ENCODE measurements at regions not wholly inside any gene's neighbourhood (a gene's known extent, or its start where the extent isn't known, plus 50 kb on each side); places are given as distances from the start of the nearest gene placed in this dataset.

DNA sequence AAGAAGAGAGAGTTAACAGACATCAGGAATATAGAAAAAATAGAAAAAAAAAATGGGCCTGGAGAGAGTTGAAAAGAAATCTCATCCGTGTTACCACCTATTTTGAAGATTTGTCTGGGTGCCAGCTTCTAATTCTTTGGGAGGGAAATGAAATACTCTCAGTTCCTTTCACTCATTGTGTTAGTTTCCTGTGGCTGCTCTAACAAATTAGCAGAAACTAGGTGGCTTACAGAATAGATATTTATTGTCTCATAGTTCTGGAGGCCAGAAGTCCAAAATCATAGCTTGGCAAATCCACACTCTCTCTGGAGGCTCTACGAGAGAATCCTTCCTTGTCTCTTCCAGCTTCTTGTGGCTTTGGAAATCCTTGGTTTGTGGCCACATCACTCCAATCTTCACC is 225.1 kb upstream of the BTBD3 start:
- TF ChIP-seq, protein P1, sequence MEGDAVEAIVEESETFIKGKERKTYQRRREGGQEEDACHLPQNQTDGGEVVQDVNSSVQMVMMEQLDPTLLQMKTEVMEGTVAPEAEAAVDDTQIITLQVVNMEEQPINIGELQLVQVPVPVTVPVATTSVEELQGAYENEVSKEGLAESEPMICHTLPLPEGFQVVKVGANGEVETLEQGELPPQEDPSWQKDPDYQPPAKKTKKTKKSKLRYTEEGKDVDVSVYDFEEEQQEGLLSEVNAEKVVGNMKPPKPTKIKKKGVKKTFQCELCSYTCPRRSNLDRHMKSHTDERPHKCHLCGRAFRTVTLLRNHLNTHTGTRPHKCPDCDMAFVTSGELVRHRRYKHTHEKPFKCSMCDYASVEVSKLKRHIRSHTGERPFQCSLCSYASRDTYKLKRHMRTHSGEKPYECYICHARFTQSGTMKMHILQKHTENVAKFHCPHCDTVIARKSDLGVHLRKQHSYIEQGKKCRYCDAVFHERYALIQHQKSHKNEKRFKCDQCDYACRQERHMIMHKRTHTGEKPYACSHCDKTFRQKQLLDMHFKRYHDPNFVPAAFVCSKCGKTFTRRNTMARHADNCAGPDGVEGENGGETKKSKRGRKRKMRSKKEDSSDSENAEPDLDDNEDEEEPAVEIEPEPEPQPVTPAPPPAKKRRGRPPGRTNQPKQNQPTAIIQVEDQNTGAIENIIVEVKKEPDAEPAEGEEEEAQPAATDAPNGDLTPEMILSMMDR (IDR thresholded peaks at IDR 0.05): no peak
- no peak for TF ChIP-seq POLR2A (IDR thresholded peaks at IDR 0.05)
